HG03064 (cell line): ENCODE measurements at regions not wholly inside any gene's neighbourhood (a gene's known extent, or its start where the extent isn't known, plus 50 kb on each side); places are given as distances from the start of the nearest gene placed in this dataset.
"Not testable (repeated sequence)": the region's sequence is repeated elsewhere in the genome, so short reads cannot be mapped to it uniquely, and the experiment has no call there.

Source experiments
- ATAC-seq: cut with Tn5 transposase; IDR thresholded peaks from one replicate; pipeline ENCODE4 v1.9.1; 2021; ENCODE audit warnings: low read depth; ENCODE audit not compliant: unreplicated experiment

- ATAC-seq, result no peak
These were observed 160.2 kb downstream of the DKK1 start for GRCh38 chr10:52474265-52474664.

- ATAC-seq, result no peak
These were observed 163.2 kb downstream of the DKK1 start for GRCh38 chr10:52477305-52477704.

DNA sequence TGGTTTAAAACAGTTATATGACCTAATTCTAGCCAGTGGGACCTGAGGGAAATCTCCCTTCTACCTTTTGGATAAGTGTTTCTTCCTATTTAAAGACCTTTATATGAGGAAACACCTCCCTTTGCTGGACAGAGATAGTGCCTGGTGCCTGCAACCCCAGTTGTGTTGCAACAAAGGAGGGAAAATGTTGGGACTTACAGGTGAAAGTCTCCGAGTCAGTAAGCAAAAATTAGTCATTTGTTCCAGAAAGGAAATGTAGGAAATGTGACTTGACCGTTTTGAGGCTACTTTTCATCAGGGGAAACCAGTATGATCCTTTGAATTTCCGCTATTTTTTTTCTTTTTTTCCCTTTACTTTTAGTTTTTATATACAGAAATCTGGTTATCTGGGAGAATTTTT lies 165.5 kb downstream of the DKK1 start:
- ATAC-seq, result no peak

DNA sequence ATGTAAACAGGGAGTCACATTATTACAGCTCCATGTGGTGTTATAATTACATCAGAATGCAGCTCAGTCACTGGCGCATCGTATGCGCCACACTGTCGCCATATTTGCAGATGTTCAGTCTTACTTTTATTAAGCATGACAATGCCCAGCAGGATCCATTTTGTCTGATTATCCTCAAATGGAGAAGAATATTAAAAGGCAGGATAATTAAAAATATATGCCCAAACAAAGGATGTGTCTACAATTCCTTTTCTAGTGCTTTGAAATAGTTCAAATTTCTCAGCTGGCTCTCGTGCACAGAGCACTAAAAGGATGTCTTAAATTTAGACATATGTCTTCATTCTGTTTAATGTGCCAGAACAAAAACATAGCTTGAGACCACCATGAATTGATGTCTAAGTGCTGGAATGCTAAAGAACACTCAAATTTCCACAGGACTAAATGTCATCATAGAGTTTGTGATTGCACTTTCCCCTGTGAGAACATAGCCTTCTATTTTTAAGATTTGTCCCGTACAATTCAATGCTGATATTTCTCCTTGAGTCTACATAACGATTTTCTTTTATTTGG lies 168.0 kb downstream of the DKK1 start:
- ATAC-seq, result no peak

DNA sequence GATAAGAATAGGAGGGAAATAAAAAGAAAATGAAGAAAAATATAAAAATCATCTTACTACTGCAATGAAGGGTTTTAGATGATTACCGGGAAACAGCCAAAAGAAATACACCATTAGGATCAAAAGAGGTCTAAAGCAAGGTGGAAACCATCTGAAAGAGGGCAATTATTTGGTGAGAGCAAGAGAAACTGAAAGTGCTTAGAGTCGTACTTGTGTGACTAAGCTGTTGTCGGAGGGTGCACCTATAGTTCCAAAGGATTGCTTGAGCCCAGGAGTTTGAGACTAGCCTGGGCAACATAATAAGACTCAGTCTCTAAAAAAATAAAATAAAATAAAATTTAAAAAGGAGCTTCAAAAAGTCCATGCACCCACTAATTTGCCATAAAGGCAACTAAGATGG lies 169.5 kb downstream of the DKK1 start:
- ATAC-seq, result no peak

GRCh38 chr10:52484206-52485065 lies 170.4 kb downstream of the DKK1 start:
- ATAC-seq, result no peak

- no peak for ATAC-seq
These were observed 171.4 kb downstream of the DKK1 start for GRCh38 chr10:52485462-52485861.

GRCh38 chr10:52486840-52487611 lies 172.9 kb downstream of the DKK1 start:
- no peak for ATAC-seq

DNA sequence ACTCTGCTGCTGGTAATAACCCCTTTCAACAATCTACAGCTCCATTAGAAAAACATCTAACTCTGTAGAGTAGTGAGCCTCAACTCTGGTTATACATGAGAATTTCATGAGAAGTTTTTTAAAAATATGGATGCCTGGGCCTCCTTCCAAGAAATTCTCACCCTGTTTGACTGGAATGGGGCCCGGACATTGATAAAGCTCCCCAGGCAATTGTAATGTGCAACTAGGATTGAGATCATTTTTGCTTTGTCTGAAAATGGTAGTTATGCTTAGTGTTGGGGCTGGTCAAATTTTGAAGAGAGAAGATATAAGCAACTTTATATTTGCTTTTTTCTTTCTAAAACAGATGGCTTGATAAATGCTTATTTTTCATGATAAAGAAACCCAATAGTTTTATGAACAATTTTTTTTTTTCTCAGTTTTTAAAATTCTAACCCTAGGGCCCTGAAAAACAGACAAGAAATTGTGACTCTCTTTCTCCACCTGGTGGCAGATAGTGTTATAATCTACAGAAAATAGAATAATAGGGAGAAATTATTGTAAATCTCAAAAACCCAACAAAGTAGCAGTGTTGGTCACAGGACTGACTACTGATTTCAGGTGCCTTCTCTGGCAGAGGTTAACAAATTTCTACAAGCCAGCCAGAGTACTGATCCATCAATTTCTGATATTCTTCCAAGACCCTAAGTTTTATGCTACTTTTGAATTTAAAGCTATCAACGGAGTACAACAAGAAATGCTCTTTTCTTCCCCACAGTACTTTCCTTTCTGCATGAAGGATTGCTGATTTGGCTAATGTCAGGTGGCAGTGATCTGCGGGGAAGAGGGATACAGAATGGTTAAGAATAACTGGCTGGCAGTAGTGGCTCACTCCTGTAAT lies 174.8 kb downstream of the DKK1 start:
- ATAC-seq, result no peak

GRCh38 chr10:52491246-52491995 lies 177.3 kb downstream of the DKK1 start:
- ATAC-seq, result no peak

- no peak for ATAC-seq
These were observed 185.2 kb downstream of the DKK1 start for GRCh38 chr10:52499281-52499680.

- ATAC-seq, result no peak
These were observed 186.4 kb downstream of the DKK1 start for GRCh38 chr10:52500476-52500875.

GRCh38 chr10:52502237-52502636 lies 188.2 kb downstream of the DKK1 start:
- no peak for ATAC-seq

GRCh38 chr10:52505341-52505740 lies 191.3 kb downstream of the DKK1 start:
- not testable (repeated sequence) for ATAC-seq

GRCh38 chr10:52514481-52514880 lies 200.4 kb downstream of the DKK1 start:
- ATAC-seq, result no peak

DNA sequence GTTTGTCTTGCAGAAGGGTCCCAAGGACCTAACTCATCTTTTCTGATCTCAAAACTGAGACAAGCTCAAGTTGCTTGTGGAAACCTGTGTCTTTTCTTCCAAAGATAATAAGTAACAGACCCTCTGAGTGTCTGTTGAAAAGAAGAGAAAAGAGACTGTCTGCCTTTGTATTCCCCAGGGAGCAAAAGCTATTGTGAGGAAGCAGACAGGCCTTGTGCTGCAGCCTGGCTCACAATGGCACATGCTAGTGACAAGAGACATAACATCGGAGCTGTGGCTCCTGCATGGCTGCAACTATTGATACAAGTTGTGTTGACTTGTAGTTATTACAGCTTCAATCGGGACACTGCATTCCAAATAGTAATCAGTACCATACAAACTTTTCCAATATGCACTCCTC lies 202.9 kb downstream of the DKK1 start:
- ATAC-seq, result no peak

DNA sequence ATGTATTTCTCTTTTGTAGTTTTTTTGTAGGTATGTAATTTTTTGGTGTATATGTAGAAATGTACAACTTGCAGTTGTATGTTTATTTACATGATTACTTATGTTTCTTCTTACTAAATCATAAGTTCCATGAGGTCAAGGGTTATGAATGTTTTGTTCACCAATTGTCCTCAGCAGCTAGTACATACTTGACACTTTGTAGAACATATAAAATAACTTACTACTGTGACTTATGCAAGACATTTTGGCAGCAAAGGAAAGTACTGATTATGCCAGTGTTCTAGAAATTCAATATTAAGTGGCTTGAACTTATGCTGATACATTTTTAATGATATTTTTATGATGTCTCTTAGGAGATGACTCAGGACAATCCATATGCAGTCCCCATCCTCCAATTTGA lies 209.6 kb downstream of the DKK1 start:
- ATAC-seq, result no peak

GRCh38 chr10:52525761-52526160 lies 211.7 kb downstream of the DKK1 start:
- no peak for ATAC-seq

DNA sequence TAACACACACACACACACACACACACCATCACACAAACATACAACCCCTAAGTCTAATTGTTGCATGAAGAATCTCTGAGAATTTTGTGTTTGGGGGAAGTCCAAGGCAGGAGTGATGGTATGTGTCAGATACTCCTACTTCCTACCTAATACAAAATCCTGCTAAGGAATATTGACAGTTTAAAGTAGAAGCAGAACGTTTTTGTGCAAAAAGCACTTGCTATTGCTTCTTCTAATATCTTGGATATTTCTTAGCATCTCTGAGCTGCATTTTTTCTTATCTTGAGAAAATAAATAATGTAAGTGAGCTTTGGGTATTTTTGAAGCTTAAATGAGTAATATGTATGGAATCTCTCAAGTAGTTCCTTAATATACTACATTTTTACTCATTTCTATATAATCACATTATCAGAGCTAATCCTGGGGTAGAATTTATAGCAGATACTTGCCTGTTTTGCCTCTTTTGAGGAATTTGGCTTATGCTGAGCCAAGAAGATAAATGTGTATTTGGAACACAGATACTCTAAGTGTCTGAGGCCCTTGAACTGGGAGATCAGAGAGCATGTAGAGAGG lies 212.3 kb downstream of the DKK1 start:
- ATAC-seq, result no peak
